Peyer's patch (tissue), 4 donors: ENCODE measurements at regions not wholly inside any gene's neighbourhood (a gene's known extent, or its start where the extent isn't known, plus 50 kb on each side); places are given as distances from the start of the nearest gene placed in this dataset.

Source experiments
- DNase-seq, 3 donors: peaks; one replicate each; pipeline ENCODE4 v3.0.0-alpha.2; 2017 to 2019
- H3K27ac ChIP-seq, 4 donors: fragments of 200-600 bp; sonication (generic); one replicate each; pipeline ENCODE4 v1.5.1; 2016 to 2019
- H3K27me3 ChIP-seq, 2 donors: fragments of 200-600 bp; sonication (generic); one replicate each; pipeline ENCODE4 v1.5.1; 2019
- H3K36me3 ChIP-seq, 3 donors: fragments of 200-600 bp; sonication (generic); one replicate each; pipeline ENCODE4 v1.5.1; 2016 to 2019
- H3K4me1 ChIP-seq, 4 donors: fragments of 200-600 bp; sonication (generic); one replicate each; pipeline ENCODE4 v1.5.1; 2016 to 2019
- H3K4me3 ChIP-seq, 4 donors: fragments of 200-600 bp; sonication (generic); 1 replicate in 3 of 4; 2 replicates in 1 of 4; pipeline ENCODE4 v1.5.1; 2016 to 2019; ENCODE audit warnings: mild to moderate bottlenecking in 1 of 4
- H3K9me3 ChIP-seq, 4 donors: fragments of 200-600 bp; sonication (generic); one replicate each; pipeline ENCODE4 v1.5.1; 2016 to 2019; ENCODE audit warnings: mild to moderate bottlenecking in 1 of 4
- CTCF ChIP-seq, 6 experiments: fragments of 450-650 bp in 4 of 6; fragments of 200-600 bp in 2 of 6; sonication (generic) in 1 of 6; IDR thresholded peaks; one replicate each; pipeline ENCODE4 v1.5.1; 2017 to 2019; ENCODE audit warnings: antibody characterized with exemption in 6 of 6, mild to moderate bottlenecking in 3 of 6, moderate library complexity in 1 of 6
- POLR2A ChIP-seq, 2 donors: fragments of 450-650 bp; IDR thresholded peaks; one replicate each; pipeline ENCODE4 v1.5.1; 2017; ENCODE audit warnings: antibody characterized with exemption in 2 of 2, mild to moderate bottlenecking in 2 of 2, moderate library complexity in 2 of 2

- TF ChIP-seq CTCF (IDR thresholded peaks at IDR 0.05) (no peak), POLR2A (IDR thresholded peaks at IDR 0.05) (no peak)
- H3K27ac ChIP-seq, result no peak overlapping the region
- no peaks in the 10 kb centered on the region for H3K4me1 ChIP-seq
- H3K36me3 ChIP-seq, result no peaks in the 10 kb centered on the region
- no peaks in the 10 kb centered on the region for H3K27me3 ChIP-seq
- no peaks in the 10 kb centered on the region for H3K9me3 ChIP-seq
- DNase-seq, result no peak
- no peak overlapping the region for H3K4me3 ChIP-seq
Measured at GRCh38 chr3:194805546-194805945, 119.9 kb downstream of the FAM43A start.

GRCh38 chr3:194806991-194807630, 121.4 kb downstream of the FAM43A start:
- Histone ChIP-seq H3K36me3 (no peaks in the 10 kb centered on the region), H3K9me3 (no peaks in the 10 kb centered on the region), H3K27ac (no peak overlapping the region), H3K4me3 (no peak overlapping the region), H3K27me3 (no peaks in the 10 kb centered on the region), H3K4me1 (no peaks in the 10 kb centered on the region)
- TF ChIP-seq CTCF (IDR thresholded peaks at IDR 0.05) (no peak), POLR2A (IDR thresholded peaks at IDR 0.05) (no peak)
- DNase-seq, result no peak

- Histone ChIP-seq H3K27me3 (no peaks in the 10 kb centered on the region), H3K9me3 (no peaks in the 10 kb centered on the region), H3K4me1 (no peaks in the 10 kb centered on the region), H3K27ac (no peak overlapping the region), H3K4me3 (no peak overlapping the region), H3K36me3 (no peaks in the 10 kb centered on the region)
- TF ChIP-seq CTCF (IDR thresholded peaks at IDR 0.05) (no peak), POLR2A (IDR thresholded peaks at IDR 0.05) (no peak)
- no peak for DNase-seq
Measured at GRCh38 chr3:194808640-194809097, 123.0 kb downstream of the FAM43A start.

GRCh38 chr3:194809382-194809781, 123.7 kb downstream of the FAM43A start:
- H3K4me3 ChIP-seq, result no peak overlapping the region
- no peaks in the 10 kb centered on the region for H3K36me3 ChIP-seq
- TF ChIP-seq POLR2A (IDR thresholded peaks at IDR 0.05) (no peak), CTCF (IDR thresholded peaks at IDR 0.05) (no peak)
- DNase-seq, result no peak
- H3K27me3 ChIP-seq, result no peaks in the 10 kb centered on the region
- no peak overlapping the region for H3K27ac ChIP-seq
- H3K4me1 ChIP-seq, result no peaks in the 10 kb centered on the region
- no peaks in the 10 kb centered on the region for H3K9me3 ChIP-seq

GRCh38 chr3:194810076-194810475, 124.4 kb downstream of the FAM43A start:
- Histone ChIP-seq H3K36me3 (no peaks in the 10 kb centered on the region), H3K4me3 (no peak overlapping the region), H3K27me3 (no peaks in the 10 kb centered on the region), H3K4me1 (no peaks in the 10 kb centered on the region), H3K9me3 (no peaks in the 10 kb centered on the region), H3K27ac (no peak overlapping the region)
- TF ChIP-seq CTCF (IDR thresholded peaks at IDR 0.05) (no peak), POLR2A (IDR thresholded peaks at IDR 0.05) (no peak)
- no peak for DNase-seq

- no peak for DNase-seq
- TF ChIP-seq CTCF (IDR thresholded peaks at IDR 0.05) (no peak), POLR2A (IDR thresholded peaks at IDR 0.05) (no peak)
- Histone ChIP-seq H3K4me1 (no peaks in the 10 kb centered on the region), H3K4me3 (no peak overlapping the region), H3K27ac (no peak overlapping the region), H3K9me3 (no peaks in the 10 kb centered on the region), H3K36me3 (no peaks in the 10 kb centered on the region), H3K27me3 (no peaks in the 10 kb centered on the region)
Measured at GRCh38 chr3:194811118-194811517, 125.4 kb downstream of the FAM43A start.
